H1 (cell line): ENCODE measurements at regions not wholly inside any gene's neighbourhood (a gene's known extent, or its start where the extent isn't known, plus 50 kb on each side); places are given as distances from the start of the nearest gene placed in this dataset.

ENCODE experiments used
- CTCF ChIA-PET: fragments of 300-600 bp; sonication (Branson Sonifier 250); formaldehyde crosslinking; loops from one replicate; lab custom pipeline; 2021; ENCODE audit not compliant: partially characterized antibody; lab: Charles Lee
- POLR2A ChIA-PET: fragments of 300-600 bp; sonication (Branson Sonifier 250); formaldehyde crosslinking; loops from one replicate; lab custom pipeline; 2021; ENCODE audit warnings: inconsistent platforms; ENCODE audit not compliant: partially characterized antibody; lab: Charles Lee
- DNase-seq, 2 experiments: peaks; one replicate each; pipeline versions ENCODE4 v3.0.0 to v3.0.0-alpha.2; 2010 to 2022; ENCODE audit warnings: low spot score in 2 of 2, low read depth in 1 of 2, mixed read lengths in 1 of 2
- FAIRE-seq: peaks from 2 replicates; lab custom pipeline; 2011; peaks lifted over from hg19 to GRCh38; lab: Jason Lieb, UNC
- H2AFZ ChIP-seq: 2 replicates; pipeline ENCODE4 v1.8.1; 2012; ENCODE audit warnings: low read length, inconsistent platforms
- H2AK5ac ChIP-seq: 2 replicates; pipeline ENCODE4 v1.6.1; 2013; ENCODE audit warnings: low read depth, low read length
- H2BK120ac ChIP-seq: replicated peaks from 2 replicates; pipeline ENCODE3; 2013; ENCODE audit warnings: low read depth, low read length, inconsistent platforms
- H2BK12ac ChIP-seq: 2 replicates; pipeline ENCODE4 v1.6.1; 2013; ENCODE audit warnings: low read depth, low read length
- H2BK15ac ChIP-seq: 2 replicates; pipeline ENCODE4 v1.6.1; 2013; ENCODE audit warnings: low read length
- H2BK20ac ChIP-seq: 2 replicates; pipeline ENCODE4 v1.6.1; 2013; ENCODE audit warnings: low read length
- H2BK5ac ChIP-seq: 2 replicates; pipeline ENCODE4 v1.6.1; 2013; ENCODE audit warnings: low read depth, low read length
- H3K14ac ChIP-seq: 2 replicates; pipeline ENCODE4 v1.6.1; 2013; ENCODE audit warnings: inconsistent platforms; ENCODE audit not compliant: insufficient read length
- H3K18ac ChIP-seq: 2 replicates; pipeline ENCODE4 v1.6.1; 2013; ENCODE audit warnings: low read length; ENCODE audit errors: extremely low read depth
- H3K23ac ChIP-seq: 2 replicates; pipeline ENCODE4 v1.6.1; 2013; ENCODE audit warnings: inconsistent platforms; ENCODE audit not compliant: insufficient read length
- H3K23me2 ChIP-seq: 2 replicates; pipeline ENCODE4 v1.6.1; 2013; ENCODE audit warnings: low read depth, low read length
- H3K27ac ChIP-seq: 2 replicates; pipeline ENCODE4 v1.6.1; 2011; ENCODE audit warnings: low read depth, low read length, inconsistent platforms
- H3K27me3 ChIP-seq, 4 experiments: replicated peaks in 1 of 4; 1 replicate in 1 of 4; 2 replicates in 3 of 4; pipeline versions ENCODE4 v1.6.1 to v1.8.1; 2011 to 2013; ENCODE audit warnings: low read length in 3 of 4, mild to moderate bottlenecking in 3 of 4, inconsistent platforms in 2 of 4, mixed read lengths in 2 of 4, moderate library complexity in 1 of 4; ENCODE audit not compliant: control insufficient read depth in 3 of 4, insufficient read depth in 3 of 4; ENCODE audit errors: extremely low read depth in 1 of 4
- H3K36me3 ChIP-seq, 4 experiments: 2 replicates each; pipeline versions ENCODE4 v1.6.1 to v1.8.1; 2011 to 2013; ENCODE audit warnings: mild to moderate bottlenecking in 4 of 4, low read length in 3 of 4, moderate library complexity in 2 of 4, control low read depth in 1 of 4, inconsistent platforms in 1 of 4; ENCODE audit not compliant: insufficient read depth in 4 of 4, control insufficient read depth in 2 of 4
- H3K4ac ChIP-seq: replicated peaks from 2 replicates; pipeline ENCODE3; 2013; ENCODE audit warnings: low read length, low read depth, mixed read lengths, inconsistent platforms; ENCODE audit not compliant: insufficient read length
- H3K4me1 ChIP-seq, 4 experiments: replicated peaks in 1 of 4; 1 replicate in 1 of 4; 2 replicates in 3 of 4; pipeline versions ENCODE4 v1.6.1 to v1.8.1; 2011 to 2013; ENCODE audit warnings: low read length in 3 of 4, inconsistent platforms in 2 of 4, mixed read lengths in 1 of 4; ENCODE audit not compliant: insufficient read depth in 4 of 4, control insufficient read depth in 3 of 4
- H3K4me2 ChIP-seq, 2 experiments: 2 replicates each; pipeline versions ENCODE4 v1.6.1 to v1.8.1; 2011 to 2013; ENCODE audit warnings: low read depth in 2 of 2, low read length in 2 of 2, control low read depth in 1 of 2, inconsistent platforms in 1 of 2, mild to moderate bottlenecking in 1 of 2; ENCODE audit not compliant: insufficient read depth in 1 of 2
- H3K4me3 ChIP-seq, 4 experiments: fragments of 200-600, 300-600 bp in 1 of 4; sonication (generic), shearing (Covaris generic), sonication (Bioruptor Twin) in 1 of 4; 2 replicates each; pipeline versions ENCODE4 v1.5.1 to v1.8.1; 2011 to 2016; ENCODE audit warnings: low read length in 4 of 4, low read depth in 3 of 4, control low read depth in 2 of 4, inconsistent platforms in 2 of 4, mild to moderate bottlenecking in 2 of 4, mixed read lengths in 1 of 4, moderate library complexity in 1 of 4; ENCODE audit not compliant: insufficient read depth in 2 of 4; ENCODE audit errors: extremely low read depth in 1 of 4
- H3K56ac ChIP-seq: replicated peaks from 2 replicates; pipeline ENCODE3; 2013; ENCODE audit warnings: low read depth, mild to moderate bottlenecking, mixed read lengths, low read length, inconsistent platforms; ENCODE audit not compliant: insufficient read length
- H3K79me1 ChIP-seq: 2 replicates; pipeline ENCODE4 v1.6.1; 2013; ENCODE audit warnings: low read depth, low read length, control low read depth
- H3K79me2 ChIP-seq, 2 experiments: 2 replicates each; pipeline versions ENCODE4 v1.6.1 to v1.8.1; 2012 to 2013; ENCODE audit warnings: low read length in 2 of 2, mild to moderate bottlenecking in 2 of 2, inconsistent platforms in 1 of 2; ENCODE audit not compliant: insufficient read depth in 2 of 2, control insufficient read depth in 1 of 2
- H3K9ac ChIP-seq, 4 experiments: replicated peaks in 1 of 4; 1 replicate in 1 of 4; 2 replicates in 3 of 4; pipeline versions ENCODE4 v1.6.1 to v1.8.1; 2011 to 2013; ENCODE audit warnings: low read depth in 3 of 4, low read length in 3 of 4, control low read depth in 2 of 4, mild to moderate bottlenecking in 2 of 4, moderate library complexity in 2 of 4, inconsistent platforms in 1 of 4; ENCODE audit errors: extremely low read depth in 1 of 4
- H3K9me3 ChIP-seq, 2 experiments: 2 replicates each; pipeline versions ENCODE4 v1.6.1 to v1.8.1; 2012 to 2013; ENCODE audit warnings: mild to moderate bottlenecking in 2 of 2, moderate library complexity in 2 of 2, control low read depth in 1 of 2, inconsistent platforms in 1 of 2, low read depth in 1 of 2, low read length in 1 of 2, mixed read lengths in 1 of 2; ENCODE audit not compliant: insufficient read depth in 2 of 2
- H4K20me1 ChIP-seq, 2 experiments: replicated peaks in 1 of 2; 2 replicates each; pipeline versions ENCODE3 to v1.8.1; 2011 to 2013; ENCODE audit warnings: inconsistent platforms in 2 of 2, low read length in 2 of 2, mild to moderate bottlenecking in 1 of 2; ENCODE audit not compliant: insufficient read depth in 2 of 2, control insufficient read depth in 1 of 2
- H4K5ac ChIP-seq: 2 replicates; pipeline ENCODE4 v1.6.1; 2013; ENCODE audit warnings: low read length, low read depth, mixed read lengths, inconsistent platforms; ENCODE audit not compliant: insufficient read length
- H4K8ac ChIP-seq: 2 replicates; pipeline ENCODE4 v1.8.0; 2013; ENCODE audit warnings: mild to moderate bottlenecking, moderate library complexity, low read length, inconsistent platforms; ENCODE audit not compliant: insufficient read depth; ENCODE audit errors: extremely low read depth
- H4K91ac ChIP-seq: replicated peaks from 2 replicates; pipeline ENCODE3; 2013; ENCODE audit warnings: low read length, mixed read lengths, inconsistent platforms; ENCODE audit not compliant: insufficient read length
- BACH1 ChIP-seq: IDR thresholded peaks from 2 replicates; pipeline ENCODE4 v1.6.1; 2012; ENCODE audit warnings: low read length, improper control_type of control experiment
- CBX8 ChIP-seq: fragments of 300-800, 300-1000 bp; sonication (generic); IDR thresholded peaks from 2 replicates; pipeline ENCODE4 v1.7.1; 2016; ENCODE audit warnings: low read depth, low read length, borderline replicate concordance
- CHD2 ChIP-seq: IDR thresholded peaks from 2 replicates; pipeline ENCODE4 v1.6.1; 2012; ENCODE audit warnings: low read length, improper control_type of control experiment
- FOSL1 ChIP-seq: IDR thresholded peaks from 2 replicates; pipeline ENCODE4 v1.6.1; 2011; ENCODE audit warnings: mild to moderate bottlenecking, low read depth, low read length, moderate library complexity; ENCODE audit not compliant: insufficient read depth
- HDAC2 ChIP-seq, 2 experiments: fragments of 300-600 bp in 1 of 2; sonication (generic) in 1 of 2; IDR thresholded peaks; 2 replicates each; pipeline ENCODE4 v1.6.1; 2011 to 2012; ENCODE audit warnings: low read depth in 2 of 2, low read length in 2 of 2, mild to moderate bottlenecking in 2 of 2, moderate library complexity in 2 of 2, borderline replicate concordance in 1 of 2, inconsistent platforms in 1 of 2
- JUN ChIP-seq: IDR thresholded peaks from 2 replicates; pipeline ENCODE4 v1.6.1; 2011; ENCODE audit warnings: low read depth, mild to moderate bottlenecking, improper control_type of control experiment, low read length
- KDM1A ChIP-seq: fragments of 200-600, 300-600 bp; sonication (generic); IDR thresholded peaks from 2 replicates; pipeline ENCODE4 v1.7.1; 2016; ENCODE audit warnings: mild to moderate bottlenecking, low read length, borderline replicate concordance
- RBBP5 ChIP-seq: IDR thresholded peaks from 2 replicates; pipeline ENCODE4 v1.7.1; 2012; ENCODE audit warnings: low read depth, mild to moderate bottlenecking, inconsistent platforms, low read length, moderate library complexity, borderline replicate concordance
- RNF2 ChIP-seq: fragments of 200-900, 300-1000 bp; sonication (generic); IDR thresholded peaks from 2 replicates; pipeline ENCODE4 v1.7.1; 2016; ENCODE audit warnings: borderline replicate concordance, low read depth, mild to moderate bottlenecking, antibody characterized with exemption, low read length; ENCODE audit not compliant: poor library complexity, severe bottlenecking; ENCODE audit errors: missing control alignments
- RXRA ChIP-seq: IDR thresholded peaks from 2 replicates; pipeline ENCODE4 v1.6.1; 2011; ENCODE audit warnings: low read depth, mild to moderate bottlenecking, low read length, moderate library complexity; ENCODE audit not compliant: insufficient read depth
- SUZ12 ChIP-seq: fragments of 200-600 bp; sonication (generic); IDR thresholded peaks from 2 replicates; pipeline ENCODE4 v1.6.1; 2012; ENCODE audit warnings: mild to moderate bottlenecking, inconsistent platforms, low read length, moderate library complexity, mixed read lengths
- WGBS, 2 experiments: shearing (Covaris generic) in 1 of 2; methylation state at CpG; one replicate each; pipeline versions ENCODE4 v1.1.6 to v1.1.7; 2013 to 2015; ENCODE audit warnings: low lambda C conversion rate in 2 of 2, mixed read lengths in 2 of 2, inconsistent platforms in 1 of 2, low coverage in 1 of 2, missing lambda C conversion rate in 1 of 2; ENCODE audit not compliant: insufficient replicate concordance in 2 of 2, insufficient coverage in 1 of 2, insufficient read length in 1 of 2; ENCODE audit errors: extremely low coverage in 1 of 2, missing lambda C conversion rate in 1 of 2; 5-methylcytosine and 5-hydroxymethylcytosine counted together
- TF ChIP-seq, protein P1 (sequence below): IDR thresholded peaks from 2 replicates; pipeline ENCODE4 v1.6.1; 2011; ENCODE audit warnings: low read depth, mild to moderate bottlenecking, low read length; ENCODE audit not compliant: insufficient read depth
- TF ChIP-seq, protein P2 (sequence below): IDR thresholded peaks from 2 replicates; pipeline ENCODE4 v1.6.1; 2012; ENCODE audit warnings: inconsistent platforms

DNA sequence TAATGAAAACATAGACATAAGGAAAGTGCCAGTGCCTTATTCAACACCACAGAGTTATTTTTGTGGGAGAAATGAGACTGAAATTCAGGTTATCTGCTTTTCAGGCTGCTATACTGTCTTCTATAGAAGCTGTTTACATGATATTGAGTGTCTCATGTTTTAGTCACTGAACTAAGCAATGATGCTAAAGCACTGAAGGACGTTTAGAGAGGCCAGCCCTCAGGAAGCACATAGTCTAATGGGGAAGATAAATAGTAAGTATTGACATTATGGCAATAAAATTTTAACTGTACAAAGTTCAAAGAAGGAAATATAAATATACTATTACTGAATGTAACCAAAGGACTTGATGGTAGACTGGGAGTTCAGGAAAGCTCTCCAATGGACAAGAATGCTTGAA, 186.4 kb upstream of the ZC3H15 start:
- Histone ChIP-seq H3K27ac (no peak overlapping the region), H2BK120ac (no peak overlapping the region), H3K4ac (no peak overlapping the region), H3K79me2 (no peaks in the 10 kb centered on the region), H2AK5ac (no peak overlapping the region), H3K4me1 (no peaks in the 10 kb centered on the region), H2BK15ac (no peak overlapping the region), H2AFZ (no peak overlapping the region), H3K4me2 (no peak overlapping the region), H4K91ac (no peak overlapping the region), H3K18ac (no peak overlapping the region), H3K36me3 (no peaks in the 10 kb centered on the region), H3K23me2 (no peaks in the 10 kb centered on the region), H4K5ac (no peak overlapping the region), H2BK12ac (no peak overlapping the region), H3K9ac (no peak overlapping the region), H3K79me1 (no peaks in the 10 kb centered on the region; the same call in 1 of the 2 replicates), H4K8ac (no peak overlapping the region), H3K23ac (no peak overlapping the region), H2BK5ac (no peak overlapping the region), H4K20me1 (no peaks in the 10 kb centered on the region), H3K56ac (no peak overlapping the region), H3K27me3 (no peaks in the 10 kb centered on the region), H2BK20ac (no peak overlapping the region), H3K14ac (no peak overlapping the region), H3K9me3 (no peaks in the 10 kb centered on the region), H3K4me3 (no peak overlapping the region)
- POLR2A ChIA-PET, result no interaction called here
- CTCF ChIA-PET, result interaction anchor here (0.6 kb wide), 1 partner anchor 523 kb away, joined by 4 read pairs; no protein-coding TSS in a partner anchor
- FAIRE-seq, result no peak
- WGBS, 2 experiments, result 74% methylated on average over 1 of the region's 1 CpG; no CpG with 5 or more reads in 1 of the 2 experiments
- no peak for DNase-seq
- TF ChIP-seq KDM1A (no peak), BACH1 (no peak), RBBP5 (no peak), RXRA (no peak), SUZ12 (no peak), RNF2 (no peak), CHD2 (no peak), JUN (no peak), FOSL1 (no peak), HDAC2 (IDR thresholded peaks at IDR 0.05; ENCODE audit: borderline replicate concordance in 1 of 2, low read depth in 2 of 2, low read length in 2 of 2) (no peak), CBX8 (no peak)
- TF ChIP-seq, protein P1, sequence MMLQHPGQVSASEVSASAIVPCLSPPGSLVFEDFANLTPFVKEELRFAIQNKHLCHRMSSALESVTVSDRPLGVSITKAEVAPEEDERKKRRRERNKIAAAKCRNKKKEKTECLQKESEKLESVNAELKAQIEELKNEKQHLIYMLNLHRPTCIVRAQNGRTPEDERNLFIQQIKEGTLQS, result no peak
- TF ChIP-seq, protein P2, sequence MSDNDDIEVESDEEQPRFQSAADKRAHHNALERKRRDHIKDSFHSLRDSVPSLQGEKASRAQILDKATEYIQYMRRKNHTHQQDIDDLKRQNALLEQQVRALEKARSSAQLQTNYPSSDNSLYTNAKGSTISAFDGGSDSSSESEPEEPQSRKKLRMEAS, result no peak
